ENCODE measurements at regions not wholly inside any gene's neighbourhood (a gene's known extent, or its start where the extent isn't known, plus 50 kb on each side); places are given as distances from the start of the nearest gene placed in this dataset.

DNA sequence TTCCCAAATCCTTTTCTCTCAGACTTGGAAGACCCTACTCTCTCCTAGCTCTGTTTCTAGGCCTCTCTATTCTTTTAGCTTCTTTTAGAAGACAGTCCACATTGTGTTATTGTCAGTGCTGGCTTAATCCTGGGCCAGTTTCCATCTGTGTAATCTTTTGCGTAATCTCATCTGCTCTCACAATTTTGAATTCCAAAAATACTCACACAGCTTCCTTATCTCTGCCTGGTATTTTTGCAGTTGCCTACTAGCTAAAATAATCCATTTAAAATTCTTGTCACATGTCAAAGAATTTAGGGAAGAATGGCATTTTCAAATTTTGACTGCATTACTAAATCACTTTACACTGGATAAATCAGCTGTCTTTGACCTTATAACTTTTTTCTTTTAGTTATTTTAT, 200.6 kb upstream of the MEX3C start:
- no peaks in the 10 kb centered on the region for H3K4me1 Mint-ChIP-seq (ENCODE audit: low read depth)
- no peak overlapping the region for H3K4me3 Mint-ChIP-seq

DNA sequence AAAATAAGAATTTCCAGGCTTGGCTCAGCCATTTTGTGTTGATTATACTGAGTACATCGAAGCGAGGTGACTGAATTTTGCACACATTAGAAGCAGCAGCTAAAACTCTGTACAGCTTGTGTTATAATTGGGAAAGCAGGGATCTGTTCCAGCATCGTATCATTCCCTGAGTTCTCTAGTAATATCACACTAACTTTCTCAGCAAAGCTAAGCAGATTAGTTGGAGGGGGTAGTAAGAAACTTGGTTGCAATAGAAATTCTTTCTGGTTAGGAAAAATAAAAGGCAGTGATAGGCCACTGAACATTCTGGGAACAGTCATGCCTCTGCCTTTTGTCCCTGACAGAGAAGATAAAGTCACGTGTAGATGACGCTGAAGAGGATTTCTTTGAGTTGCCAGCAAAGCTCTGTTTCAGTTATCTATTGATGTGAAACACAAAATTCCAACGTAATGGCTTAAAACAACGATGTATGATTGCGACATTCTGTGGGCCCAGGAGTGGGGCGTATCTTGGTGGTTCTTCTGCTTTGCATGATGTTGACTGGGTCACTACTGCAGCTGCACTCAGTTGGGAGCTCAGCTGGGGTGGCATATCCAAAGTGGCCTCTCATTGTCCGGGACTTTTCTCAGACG, 202.1 kb upstream of the MEX3C start:
- no peak overlapping the region for H3K4me3 Mint-ChIP-seq
- H3K27ac Mint-ChIP-seq = no peak overlapping the region
- H3K36me3 Mint-ChIP-seq (ENCODE audit: low read depth) = no peaks in the 10 kb centered on the region
- H3K27me3 Mint-ChIP-seq (ENCODE audit: low read depth) = peaks cover 9% of the 10 kb centered on the region
- no peaks in the 10 kb centered on the region for H3K9me3 Mint-ChIP-seq
- H3K4me1 Mint-ChIP-seq (ENCODE audit: low read depth) = no peaks in the 10 kb centered on the region

More for the DNA sequence above, 200.6 kb upstream of the MEX3C start:
- peaks cover 5% of the 10 kb centered on the region for H3K27me3 Mint-ChIP-seq (ENCODE audit: low read depth)
- H3K36me3 Mint-ChIP-seq (ENCODE audit: low read depth) = no peaks in the 10 kb centered on the region
- no peaks in the 10 kb centered on the region for H3K9me3 Mint-ChIP-seq
- no peak overlapping the region for H3K27ac Mint-ChIP-seq

- Mint-ChIP-seq H3K27ac (no peak overlapping the region), H3K4me3 (no peak overlapping the region), H3K4me1 (ENCODE audit: low read depth) (no peaks in the 10 kb centered on the region), H3K27me3 (ENCODE audit: low read depth) (peaks cover 9% of the 10 kb centered on the region), H3K9me3 (no peaks in the 10 kb centered on the region), H3K36me3 (ENCODE audit: low read depth) (no peaks in the 10 kb centered on the region)
Observed at GRCh38 chr18:51400721-51401120, 203.2 kb upstream of the MEX3C start.

DNA sequence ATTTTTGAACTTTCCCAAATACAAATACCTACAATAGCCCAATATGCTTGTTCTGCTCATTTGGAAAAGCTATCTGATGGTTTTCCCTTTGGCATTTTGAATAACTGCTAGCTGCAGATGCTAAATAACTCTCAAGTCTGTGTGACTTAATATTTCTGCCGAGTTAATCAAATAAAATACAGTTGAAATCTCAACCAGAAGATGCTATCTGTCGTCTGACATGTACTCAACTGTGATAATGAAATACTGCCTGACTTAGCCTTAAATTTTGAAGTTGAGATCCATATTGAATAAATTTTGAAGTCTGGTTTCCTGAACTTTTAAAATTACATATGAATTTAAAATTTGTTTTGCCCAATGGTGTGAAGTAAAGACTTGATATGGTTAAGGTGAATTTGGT, 204.4 kb upstream of the MEX3C start:
- peaks cover 4% of the 10 kb centered on the region for H3K27me3 Mint-ChIP-seq (ENCODE audit: low read depth)
- no peak overlapping the region for H3K4me3 Mint-ChIP-seq
- no peaks in the 10 kb centered on the region for H3K9me3 Mint-ChIP-seq
- H3K36me3 Mint-ChIP-seq (ENCODE audit: low read depth) = no peaks in the 10 kb centered on the region
- no peak overlapping the region for H3K27ac Mint-ChIP-seq
- H3K4me1 Mint-ChIP-seq (ENCODE audit: low read depth) = no peaks in the 10 kb centered on the region

DNA sequence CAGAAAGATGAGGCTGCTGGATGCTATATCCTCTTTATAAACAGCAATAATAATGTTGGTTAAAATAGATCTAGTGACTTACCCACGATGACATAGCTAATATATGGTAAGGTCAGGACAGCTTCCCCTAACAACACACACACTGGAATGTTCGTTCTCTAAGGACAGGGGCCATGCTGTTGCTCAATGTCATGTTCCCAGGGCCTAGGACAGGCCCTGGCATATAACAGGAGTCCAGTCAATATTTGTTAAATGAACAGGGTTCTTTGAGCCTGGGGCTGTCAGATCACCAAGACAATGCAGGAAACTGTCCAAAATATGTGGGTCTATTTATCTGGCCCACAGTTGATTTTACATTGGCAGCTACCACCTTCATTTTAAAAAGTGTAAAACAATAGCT, 207.1 kb upstream of the MEX3C start:
- no peak overlapping the region for H3K4me3 Mint-ChIP-seq
- H3K9me3 Mint-ChIP-seq = no peaks in the 10 kb centered on the region
- H3K36me3 Mint-ChIP-seq (ENCODE audit: low read depth) = no peaks in the 10 kb centered on the region
- no peak overlapping the region for H3K27ac Mint-ChIP-seq
- H3K4me1 Mint-ChIP-seq (ENCODE audit: low read depth) = no peaks in the 10 kb centered on the region
- peaks cover 11% of the 10 kb centered on the region for H3K27me3 Mint-ChIP-seq (ENCODE audit: low read depth)

DNA sequence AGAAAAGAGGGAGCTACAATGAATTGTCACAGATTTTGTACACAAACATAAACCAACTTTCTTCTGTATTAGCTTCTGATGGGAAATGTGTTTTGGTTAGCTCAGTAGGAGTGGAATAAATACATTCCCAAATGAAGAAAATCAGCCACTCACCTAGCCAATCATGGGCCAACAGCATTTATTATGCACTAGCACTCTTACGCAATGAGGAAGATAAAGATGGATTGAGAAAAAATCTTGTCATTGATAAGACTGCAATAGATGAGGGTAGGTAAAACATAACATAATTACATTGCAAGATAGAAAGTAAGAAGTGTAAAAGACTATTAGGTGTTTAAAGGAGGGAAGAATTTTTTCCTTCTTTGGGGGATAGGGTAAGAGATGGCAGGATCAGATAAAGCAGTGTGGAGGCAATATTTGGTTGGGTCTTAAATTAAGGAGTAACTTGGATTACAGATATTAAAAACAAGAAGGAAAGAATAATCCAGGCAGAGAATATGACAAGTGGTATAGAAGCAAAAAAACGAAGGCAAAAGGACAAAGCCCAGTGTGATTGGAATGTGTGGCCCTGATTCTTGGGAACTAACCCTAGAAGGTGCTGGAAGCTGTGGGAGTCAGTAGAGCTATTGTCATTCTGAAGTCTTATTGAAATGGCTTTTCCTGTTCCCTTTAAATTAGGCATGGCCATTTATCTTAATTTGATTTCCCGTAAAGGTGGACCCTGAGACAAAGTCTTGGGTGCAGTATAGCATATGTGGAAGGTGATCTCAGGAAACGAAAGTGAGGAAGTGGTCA, 208.4 kb upstream of the MEX3C start:
- H3K4me1 Mint-ChIP-seq (ENCODE audit: low read depth) = no peaks in the 10 kb centered on the region
- no peaks in the 10 kb centered on the region for H3K9me3 Mint-ChIP-seq
- H3K36me3 Mint-ChIP-seq (ENCODE audit: low read depth) = no peaks in the 10 kb centered on the region
- H3K4me3 Mint-ChIP-seq = no peak overlapping the region
- H3K27me3 Mint-ChIP-seq (ENCODE audit: low read depth) = peaks cover 14% of the 10 kb centered on the region
- no peak overlapping the region for H3K27ac Mint-ChIP-seq

- H3K4me1 Mint-ChIP-seq (ENCODE audit: low read depth) = no peaks in the 10 kb centered on the region
- H3K27me3 Mint-ChIP-seq (ENCODE audit: low read depth) = peaks cover 6% of the 10 kb centered on the region
- H3K4me3 Mint-ChIP-seq = no peak overlapping the region
- H3K9me3 Mint-ChIP-seq = no peaks in the 10 kb centered on the region
- H3K27ac Mint-ChIP-seq = no peak overlapping the region
- no peaks in the 10 kb centered on the region for H3K36me3 Mint-ChIP-seq (ENCODE audit: low read depth)
Observed at GRCh38 chr18:51417643-51418483, 220.4 kb upstream of the MEX3C start.

DNA sequence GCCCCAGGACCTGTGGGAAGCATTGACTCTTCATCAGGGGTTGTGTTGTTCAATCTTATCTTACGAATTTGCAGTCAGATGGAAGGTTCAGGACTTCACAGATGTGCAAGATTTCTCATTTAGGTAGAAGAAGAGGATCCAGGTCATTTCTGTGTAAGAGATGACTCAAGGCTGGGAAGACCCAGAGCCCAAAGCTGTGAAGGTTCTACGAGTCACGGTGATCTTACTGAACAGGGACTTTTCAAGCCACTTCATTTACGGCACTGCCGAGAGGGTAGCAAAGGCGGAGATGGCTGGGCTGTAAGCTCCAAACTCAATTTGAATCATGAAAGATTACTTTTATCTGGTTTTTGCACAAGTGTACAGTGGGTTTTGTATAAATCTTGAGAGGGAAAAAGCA, 228.0 kb upstream of the MEX3C start:
- H3K27ac Mint-ChIP-seq = no peak overlapping the region

GRCh38 chr18:51425889-51426288, 228.4 kb upstream of the MEX3C start:
- H3K27ac Mint-ChIP-seq = peak overlapping the region; percentile 51

More for the DNA sequence above, 228.0 kb upstream of the MEX3C start:
- peaks cover 6% of the 10 kb centered on the region for H3K9me3 Mint-ChIP-seq
- no peak overlapping the region for H3K4me3 Mint-ChIP-seq
- peaks cover 4% of the 10 kb centered on the region for H3K27me3 Mint-ChIP-seq (ENCODE audit: low read depth)
- no peaks in the 10 kb centered on the region for H3K36me3 Mint-ChIP-seq (ENCODE audit: low read depth)
- peaks cover 3% of the 10 kb centered on the region for H3K4me1 Mint-ChIP-seq (ENCODE audit: low read depth)

GRCh38 chr18:51426996-51427395, 229.5 kb upstream of the MEX3C start:
- H3K36me3 Mint-ChIP-seq (ENCODE audit: low read depth) = no peaks in the 10 kb centered on the region
- H3K27me3 Mint-ChIP-seq (ENCODE audit: low read depth) = peaks cover 4% of the 10 kb centered on the region
- H3K9me3 Mint-ChIP-seq = peaks cover 10% of the 10 kb centered on the region
- peaks cover 4% of the 10 kb centered on the region for H3K4me1 Mint-ChIP-seq (ENCODE audit: low read depth)
- no peak overlapping the region for H3K4me3 Mint-ChIP-seq
- no peak overlapping the region for H3K27ac Mint-ChIP-seq

More at GRCh38 chr18:51425889-51426288, 228.4 kb upstream of the MEX3C start:
- Mint-ChIP-seq H3K9me3 (peaks cover 6% of the 10 kb centered on the region), H3K4me3 (peak overlapping the region; percentile 29), H3K36me3 (ENCODE audit: low read depth) (no peaks in the 10 kb centered on the region), H3K27me3 (ENCODE audit: low read depth) (peaks cover 4% of the 10 kb centered on the region), H3K4me1 (ENCODE audit: low read depth) (peaks cover 4% of the 10 kb centered on the region)

GRCh38 chr18:51429644-51430043, 232.2 kb upstream of the MEX3C start:
- H3K27me3 Mint-ChIP-seq (ENCODE audit: low read depth) = peaks cover 4% of the 10 kb centered on the region
- no peak overlapping the region for H3K27ac Mint-ChIP-seq
- H3K36me3 Mint-ChIP-seq (ENCODE audit: low read depth) = no peaks in the 10 kb centered on the region
- H3K4me3 Mint-ChIP-seq = no peak overlapping the region
- peaks cover 4% of the 10 kb centered on the region for H3K4me1 Mint-ChIP-seq (ENCODE audit: low read depth)
- H3K9me3 Mint-ChIP-seq = peaks cover 10% of the 10 kb centered on the region

DNA sequence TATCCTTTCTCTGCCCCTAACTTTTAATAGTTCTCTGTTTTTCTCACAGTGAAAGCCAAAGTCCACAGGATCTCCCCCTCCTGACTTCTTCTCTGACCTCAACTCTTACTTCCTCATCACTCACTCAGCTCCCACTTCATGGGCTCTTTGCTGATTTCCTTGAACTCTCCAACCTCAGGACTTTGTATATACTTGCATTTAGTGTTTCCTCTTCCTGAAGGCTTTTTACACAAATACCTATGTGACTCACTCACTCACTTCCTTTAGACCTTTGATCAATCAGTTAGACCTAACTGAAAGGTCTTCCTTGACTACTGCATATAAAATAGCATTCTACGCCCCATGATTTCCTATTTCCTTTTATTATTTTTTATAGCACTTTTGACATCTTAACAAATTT, 233.1 kb upstream of the MEX3C start:
- Mint-ChIP-seq H3K9me3 (peaks cover 10% of the 10 kb centered on the region), H3K4me1 (ENCODE audit: low read depth) (peaks cover 4% of the 10 kb centered on the region), H3K4me3 (no peak overlapping the region), H3K36me3 (ENCODE audit: low read depth) (no peaks in the 10 kb centered on the region), H3K27ac (no peak overlapping the region), H3K27me3 (ENCODE audit: low read depth) (no peaks in the 10 kb centered on the region)

GRCh38 chr18:51433296-51433695, 235.8 kb upstream of the MEX3C start:
- Mint-ChIP-seq H3K36me3 (ENCODE audit: low read depth) (no peaks in the 10 kb centered on the region), H3K4me1 (ENCODE audit: low read depth) (peaks cover 15% of the 10 kb centered on the region), H3K9me3 (peaks cover 10% of the 10 kb centered on the region), H3K27me3 (ENCODE audit: low read depth) (peaks cover 14% of the 10 kb centered on the region), H3K4me3 (no peak overlapping the region), H3K27ac (no peak overlapping the region)

GRCh38 chr18:51433881-51434280, 236.4 kb upstream of the MEX3C start:
- Mint-ChIP-seq H3K4me3 (no peak overlapping the region), H3K27ac (no peak overlapping the region), H3K36me3 (ENCODE audit: low read depth) (no peaks in the 10 kb centered on the region), H3K9me3 (peaks cover 8% of the 10 kb centered on the region), H3K27me3 (ENCODE audit: low read depth) (peaks cover 15% of the 10 kb centered on the region), H3K4me1 (ENCODE audit: low read depth) (peaks cover 15% of the 10 kb centered on the region)
